GM23338 (cell line): ENCODE measurements at regions not wholly inside any gene's neighbourhood (a gene's known extent, or its start where the extent isn't known, plus 50 kb on each side); places are given as distances from the start of the nearest gene placed in this dataset.

Source experiments
- CREB1 ChIP-seq: fragments of 250-450 bp; sonication (Bioruptor Pico); IDR thresholded peaks from 2 replicates; pipeline ENCODE4 v1.5.0; 2020; ENCODE audit warnings: low read depth, mild to moderate bottlenecking, moderate library complexity
- EZH2 ChIP-seq: fragments of 200-600 bp; sonication (generic); IDR thresholded peaks from one replicate; pipeline ENCODE4 v1.8.0; 2017; ENCODE audit warnings: antibody characterized with exemption, mild to moderate bottlenecking, low read depth; ENCODE audit not compliant: unreplicated experiment
- EZH2phosphoT487 ChIP-seq: fragments of 200-600 bp; sonication (generic); IDR thresholded peaks from one replicate; pipeline ENCODE4 v1.8.1; 2018; ENCODE audit warnings: antibody characterized with exemption; ENCODE audit not compliant: unreplicated experiment
- JUNB ChIP-seq: IDR thresholded peaks from one replicate; pipeline ENCODE4 v1.6.1; 2016; ENCODE audit warnings: antibody characterized with exemption; ENCODE audit not compliant: unreplicated experiment
- NANOG ChIP-seq: IDR thresholded peaks from 2 replicates; pipeline ENCODE4 v1.6.1; 2016; ENCODE audit warnings: antibody characterized with exemption, borderline replicate concordance
- POLR2AphosphoS5 ChIP-seq: IDR thresholded peaks from 2 replicates; pipeline ENCODE4 v1.6.1; 2016; ENCODE audit warnings: antibody characterized with exemption, low read depth
- STAT1 ChIP-seq: IDR thresholded peaks from one replicate; pipeline ENCODE4 v1.6.1; 2016; ENCODE audit warnings: antibody characterized with exemption; ENCODE audit not compliant: unreplicated experiment
- ZNF331 ChIP-seq: fragments of 250-450 bp; sonication (Bioruptor Pico); IDR thresholded peaks from 2 replicates; pipeline ENCODE4 v1.5.0; 2020; ENCODE audit warnings: low read depth, mild to moderate bottlenecking, moderate library complexity
- TF ChIP-seq, protein P1 (sequence below), 2 experiments: fragments of 200-600 bp in 1 of 2; sonication (generic) in 1 of 2; conservative IDR thresholded peaks; 2 replicates each; pipeline versions ENCODE4 v1.5.1 to v1.6.1; 2016 to 2017; ENCODE audit warnings: antibody characterized with exemption in 2 of 2, low read depth in 2 of 2, mild to moderate bottlenecking in 2 of 2, moderate library complexity in 1 of 2
- TF ChIP-seq, protein P2 (sequence below): IDR thresholded peaks from 2 replicates; pipeline ENCODE4 v1.6.1; 2016; ENCODE audit warnings: antibody characterized with exemption
- TF ChIP-seq, protein P3 (sequence below): IDR thresholded peaks from one replicate; pipeline ENCODE4 v1.6.1; 2018; ENCODE audit warnings: antibody characterized with exemption; ENCODE audit not compliant: unreplicated experiment

DNA sequence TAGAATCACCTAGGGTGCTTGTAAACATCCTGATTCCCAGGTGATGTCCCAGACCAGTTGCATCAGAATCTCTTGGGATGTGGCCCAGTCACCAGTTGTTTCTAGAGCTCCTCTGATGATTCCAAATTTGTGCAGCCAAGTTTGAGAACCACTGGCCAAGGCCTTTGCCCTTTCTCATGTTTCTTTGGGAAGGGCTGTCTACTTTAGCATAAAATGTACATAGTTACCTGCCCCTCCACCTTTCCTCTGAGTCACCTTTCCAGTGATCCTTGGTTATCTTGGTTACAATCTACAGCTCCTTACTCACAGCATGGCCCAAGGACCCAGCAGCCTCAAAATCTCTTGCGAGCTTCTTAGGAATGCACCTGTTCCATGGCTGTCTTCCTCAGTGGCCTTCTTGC lies 206.2 kb upstream of the ADRA1D start:
- TF ChIP-seq, protein P1, sequence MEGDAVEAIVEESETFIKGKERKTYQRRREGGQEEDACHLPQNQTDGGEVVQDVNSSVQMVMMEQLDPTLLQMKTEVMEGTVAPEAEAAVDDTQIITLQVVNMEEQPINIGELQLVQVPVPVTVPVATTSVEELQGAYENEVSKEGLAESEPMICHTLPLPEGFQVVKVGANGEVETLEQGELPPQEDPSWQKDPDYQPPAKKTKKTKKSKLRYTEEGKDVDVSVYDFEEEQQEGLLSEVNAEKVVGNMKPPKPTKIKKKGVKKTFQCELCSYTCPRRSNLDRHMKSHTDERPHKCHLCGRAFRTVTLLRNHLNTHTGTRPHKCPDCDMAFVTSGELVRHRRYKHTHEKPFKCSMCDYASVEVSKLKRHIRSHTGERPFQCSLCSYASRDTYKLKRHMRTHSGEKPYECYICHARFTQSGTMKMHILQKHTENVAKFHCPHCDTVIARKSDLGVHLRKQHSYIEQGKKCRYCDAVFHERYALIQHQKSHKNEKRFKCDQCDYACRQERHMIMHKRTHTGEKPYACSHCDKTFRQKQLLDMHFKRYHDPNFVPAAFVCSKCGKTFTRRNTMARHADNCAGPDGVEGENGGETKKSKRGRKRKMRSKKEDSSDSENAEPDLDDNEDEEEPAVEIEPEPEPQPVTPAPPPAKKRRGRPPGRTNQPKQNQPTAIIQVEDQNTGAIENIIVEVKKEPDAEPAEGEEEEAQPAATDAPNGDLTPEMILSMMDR (conservative IDR thresholded peaks at IDR 0.05; ENCODE audit: low read depth in 2 of 2): no peak
- no peak for TF ChIP-seq POLR2AphosphoS5
- no peak for TF ChIP-seq EZH2
- no peak for TF ChIP-seq EZH2phosphoT487
- TF ChIP-seq, protein P2, sequence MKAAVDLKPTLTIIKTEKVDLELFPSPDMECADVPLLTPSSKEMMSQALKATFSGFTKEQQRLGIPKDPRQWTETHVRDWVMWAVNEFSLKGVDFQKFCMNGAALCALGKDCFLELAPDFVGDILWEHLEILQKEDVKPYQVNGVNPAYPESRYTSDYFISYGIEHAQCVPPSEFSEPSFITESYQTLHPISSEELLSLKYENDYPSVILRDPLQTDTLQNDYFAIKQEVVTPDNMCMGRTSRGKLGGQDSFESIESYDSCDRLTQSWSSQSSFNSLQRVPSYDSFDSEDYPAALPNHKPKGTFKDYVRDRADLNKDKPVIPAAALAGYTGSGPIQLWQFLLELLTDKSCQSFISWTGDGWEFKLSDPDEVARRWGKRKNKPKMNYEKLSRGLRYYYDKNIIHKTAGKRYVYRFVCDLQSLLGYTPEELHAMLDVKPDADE: no peak
- TF ChIP-seq, protein P3, sequence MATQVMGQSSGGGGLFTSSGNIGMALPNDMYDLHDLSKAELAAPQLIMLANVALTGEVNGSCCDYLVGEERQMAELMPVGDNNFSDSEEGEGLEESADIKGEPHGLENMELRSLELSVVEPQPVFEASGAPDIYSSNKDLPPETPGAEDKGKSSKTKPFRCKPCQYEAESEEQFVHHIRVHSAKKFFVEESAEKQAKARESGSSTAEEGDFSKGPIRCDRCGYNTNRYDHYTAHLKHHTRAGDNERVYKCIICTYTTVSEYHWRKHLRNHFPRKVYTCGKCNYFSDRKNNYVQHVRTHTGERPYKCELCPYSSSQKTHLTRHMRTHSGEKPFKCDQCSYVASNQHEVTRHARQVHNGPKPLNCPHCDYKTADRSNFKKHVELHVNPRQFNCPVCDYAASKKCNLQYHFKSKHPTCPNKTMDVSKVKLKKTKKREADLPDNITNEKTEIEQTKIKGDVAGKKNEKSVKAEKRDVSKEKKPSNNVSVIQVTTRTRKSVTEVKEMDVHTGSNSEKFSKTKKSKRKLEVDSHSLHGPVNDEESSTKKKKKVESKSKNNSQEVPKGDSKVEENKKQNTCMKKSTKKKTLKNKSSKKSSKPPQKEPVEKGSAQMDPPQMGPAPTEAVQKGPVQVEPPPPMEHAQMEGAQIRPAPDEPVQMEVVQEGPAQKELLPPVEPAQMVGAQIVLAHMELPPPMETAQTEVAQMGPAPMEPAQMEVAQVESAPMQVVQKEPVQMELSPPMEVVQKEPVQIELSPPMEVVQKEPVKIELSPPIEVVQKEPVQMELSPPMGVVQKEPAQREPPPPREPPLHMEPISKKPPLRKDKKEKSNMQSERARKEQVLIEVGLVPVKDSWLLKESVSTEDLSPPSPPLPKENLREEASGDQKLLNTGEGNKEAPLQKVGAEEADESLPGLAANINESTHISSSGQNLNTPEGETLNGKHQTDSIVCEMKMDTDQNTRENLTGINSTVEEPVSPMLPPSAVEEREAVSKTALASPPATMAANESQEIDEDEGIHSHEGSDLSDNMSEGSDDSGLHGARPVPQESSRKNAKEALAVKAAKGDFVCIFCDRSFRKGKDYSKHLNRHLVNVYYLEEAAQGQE: no peak
- TF ChIP-seq CREB1 (CRISPR knock-in tag): no peak
- no peak for TF ChIP-seq JUNB
- no peak for TF ChIP-seq NANOG
- no peak for TF ChIP-seq ZNF331 (CRISPR knock-in tag)
- no peak for TF ChIP-seq STAT1
